GM21423 (cell line): ENCODE measurements at regions not wholly inside any gene's neighbourhood (a gene's known extent, or its start where the extent isn't known, plus 50 kb on each side); places are given as distances from the start of the nearest gene placed in this dataset.

ENCODE experiments used
- ATAC-seq: cut with Tn5 transposase; IDR thresholded peaks from one replicate; pipeline ENCODE4 v1.9.1; 2021; ENCODE audit warnings: mild to moderate bottlenecking, moderate library complexity; ENCODE audit not compliant: unreplicated experiment

- no peak for ATAC-seq
Observed at GRCh38 chr5:96079075-96079474, 117.4 kb upstream of the ELL2 start.

- ATAC-seq: no peak
Observed at GRCh38 chr5:96076451-96076850, 114.8 kb upstream of the ELL2 start.

GRCh38 chr5:96075579-96076289 is 114.1 kb upstream of the ELL2 start:
- ATAC-seq: no peak

GRCh38 chr5:96074870-96075269 is 113.2 kb upstream of the ELL2 start:
- ATAC-seq: no peak

- ATAC-seq: no peak
Observed at GRCh38 chr5:96074460-96074859, 112.8 kb upstream of the ELL2 start.

- ATAC-seq: no peak
Observed at GRCh38 chr5:96072791-96073165, 111.1 kb upstream of the ELL2 start.

- ATAC-seq: no peak
Observed at GRCh38 chr5:96072138-96072790, 110.6 kb upstream of the ELL2 start.

- no peak for ATAC-seq
Observed at GRCh38 chr5:96070622-96071225, 109.1 kb upstream of the ELL2 start.

- no peak for ATAC-seq
Observed at GRCh38 chr5:96067894-96068614, 106.4 kb upstream of the ELL2 start.

GRCh38 chr5:96067251-96067650 is 105.6 kb upstream of the ELL2 start:
- ATAC-seq: no peak

GRCh38 chr5:96066386-96066719 is 104.7 kb upstream of the ELL2 start:
- no peak for ATAC-seq

- ATAC-seq: no peak
Observed at GRCh38 chr5:96065685-96066385, 104.2 kb upstream of the ELL2 start.

GRCh38 chr5:96064877-96065276 is 103.2 kb upstream of the ELL2 start:
- no peak for ATAC-seq

GRCh38 chr5:96062836-96063235 is 101.2 kb upstream of the ELL2 start:
- ATAC-seq: no peak

- ATAC-seq: no peak
Observed at GRCh38 chr5:96058084-96058483, 96.4 kb upstream of the ELL2 start.

- ATAC-seq: no peak
Observed at GRCh38 chr5:96054311-96055030, 92.8 kb upstream of the ELL2 start.

- no peak for ATAC-seq
Observed at GRCh38 chr5:96053063-96053735, 91.5 kb upstream of the ELL2 start.

- ATAC-seq: no peak
Observed at GRCh38 chr5:96052374-96052773, 90.7 kb upstream of the ELL2 start.

GRCh38 chr5:96051401-96051830 is 89.8 kb upstream of the ELL2 start:
- ATAC-seq: no peak
